WTC11 (cell line): ENCODE measurements at regions not wholly inside any gene's neighbourhood (a gene's known extent, or its start where the extent isn't known, plus 50 kb on each side); places are given as distances from the start of the nearest gene placed in this dataset.

Source experiments
- FOXK1 ChIP-seq: sonication (generic); formaldehyde crosslinking; IDR thresholded peaks from 2 replicates; pipeline ENCODE4 v1.8.0; 2022; ENCODE audit warnings: mild to moderate bottlenecking, moderate library complexity, missing genetic modification reagents
- NR2C2 ChIP-seq: sonication (generic); formaldehyde crosslinking; IDR thresholded peaks from 2 replicates; pipeline ENCODE4 v1.8.0; 2022; ENCODE audit warnings: mild to moderate bottlenecking, missing genetic modification reagents
- NR3C1 ChIP-seq: sonication (generic); formaldehyde crosslinking; conservative IDR thresholded peaks from 2 replicates; pipeline ENCODE4 v1.8.1; 2023; ENCODE audit warnings: low read depth, mild to moderate bottlenecking, missing genetic modification reagents
- RELA ChIP-seq: sonication (generic); formaldehyde crosslinking; IDR thresholded peaks from 2 replicates; pipeline ENCODE4 v1.8.1; 2022; ENCODE audit warnings: missing genetic modification reagents, mild to moderate bottlenecking, borderline replicate concordance
- SP1 ChIP-seq: sonication (generic); formaldehyde crosslinking; conservative IDR thresholded peaks from 2 replicates; pipeline ENCODE4 v1.8.1; 2022; ENCODE audit warnings: missing genetic modification reagents
- ZNF423 ChIP-seq: fragments of 250-450 bp; sonication (Bioruptor Pico); IDR thresholded peaks from 2 replicates; pipeline ENCODE4 v2.1.2; 2022; ENCODE audit warnings: mild to moderate bottlenecking, moderate library complexity
- TF ChIP-seq, protein P1 (sequence below): fragments of 200-600 bp; IDR thresholded peaks from 2 replicates; pipeline ENCODE4 v1.8.0; 2022; ENCODE audit warnings: antibody characterized with exemption
- TF ChIP-seq, protein P2 (sequence below): sonication (generic); formaldehyde crosslinking; IDR thresholded peaks from 2 replicates; pipeline ENCODE4 v1.8.0; 2022; ENCODE audit warnings: mild to moderate bottlenecking, missing genetic modification reagents
- TF ChIP-seq, protein P3 (sequence below): sonication (generic); formaldehyde crosslinking; IDR thresholded peaks from 2 replicates; pipeline ENCODE4 v1.8.0; 2022; ENCODE audit warnings: mild to moderate bottlenecking, missing genetic modification reagents
- TF ChIP-seq, protein P4 (sequence below): sonication (generic); formaldehyde crosslinking; conservative IDR thresholded peaks from 2 replicates; pipeline ENCODE4 v1.8.1; 2023; ENCODE audit warnings: mild to moderate bottlenecking, low read depth, missing genetic modification reagents, moderate library complexity
- TF ChIP-seq, protein P5 (sequence below): sonication (generic); formaldehyde crosslinking; IDR thresholded peaks from 2 replicates; pipeline ENCODE4 v1.8.1; 2023; ENCODE audit warnings: mild to moderate bottlenecking, missing genetic modification reagents
- TF ChIP-seq, protein P6 (sequence below): sonication (generic); formaldehyde crosslinking; IDR thresholded peaks from 2 replicates; pipeline ENCODE4 v1.8.1; 2022; ENCODE audit warnings: low read depth, mild to moderate bottlenecking, moderate library complexity, missing genetic modification reagents, borderline replicate concordance

DNA sequence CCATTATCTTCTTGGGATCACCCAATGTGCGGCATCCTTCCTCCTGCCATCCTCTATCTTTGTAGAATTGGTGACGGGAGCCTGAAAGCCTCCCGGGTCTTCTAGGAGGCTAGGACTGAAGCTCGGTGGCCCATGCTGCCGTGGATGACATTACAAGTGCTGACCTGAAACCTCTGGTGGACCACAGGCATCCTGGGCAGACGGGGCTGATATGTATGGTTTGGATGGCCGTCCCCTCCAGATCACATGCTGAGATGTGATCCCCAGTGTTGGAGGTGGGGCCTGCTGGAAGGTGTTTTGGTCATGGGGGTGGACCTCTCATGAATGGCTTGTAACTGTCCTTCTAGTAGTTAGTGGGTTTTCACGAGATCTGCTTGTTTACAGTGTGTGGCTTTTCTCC is 1525.8 kb downstream of the BRD1 start:
- TF ChIP-seq, protein P1, sequence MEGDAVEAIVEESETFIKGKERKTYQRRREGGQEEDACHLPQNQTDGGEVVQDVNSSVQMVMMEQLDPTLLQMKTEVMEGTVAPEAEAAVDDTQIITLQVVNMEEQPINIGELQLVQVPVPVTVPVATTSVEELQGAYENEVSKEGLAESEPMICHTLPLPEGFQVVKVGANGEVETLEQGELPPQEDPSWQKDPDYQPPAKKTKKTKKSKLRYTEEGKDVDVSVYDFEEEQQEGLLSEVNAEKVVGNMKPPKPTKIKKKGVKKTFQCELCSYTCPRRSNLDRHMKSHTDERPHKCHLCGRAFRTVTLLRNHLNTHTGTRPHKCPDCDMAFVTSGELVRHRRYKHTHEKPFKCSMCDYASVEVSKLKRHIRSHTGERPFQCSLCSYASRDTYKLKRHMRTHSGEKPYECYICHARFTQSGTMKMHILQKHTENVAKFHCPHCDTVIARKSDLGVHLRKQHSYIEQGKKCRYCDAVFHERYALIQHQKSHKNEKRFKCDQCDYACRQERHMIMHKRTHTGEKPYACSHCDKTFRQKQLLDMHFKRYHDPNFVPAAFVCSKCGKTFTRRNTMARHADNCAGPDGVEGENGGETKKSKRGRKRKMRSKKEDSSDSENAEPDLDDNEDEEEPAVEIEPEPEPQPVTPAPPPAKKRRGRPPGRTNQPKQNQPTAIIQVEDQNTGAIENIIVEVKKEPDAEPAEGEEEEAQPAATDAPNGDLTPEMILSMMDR: no peak
- TF ChIP-seq, protein P2, sequence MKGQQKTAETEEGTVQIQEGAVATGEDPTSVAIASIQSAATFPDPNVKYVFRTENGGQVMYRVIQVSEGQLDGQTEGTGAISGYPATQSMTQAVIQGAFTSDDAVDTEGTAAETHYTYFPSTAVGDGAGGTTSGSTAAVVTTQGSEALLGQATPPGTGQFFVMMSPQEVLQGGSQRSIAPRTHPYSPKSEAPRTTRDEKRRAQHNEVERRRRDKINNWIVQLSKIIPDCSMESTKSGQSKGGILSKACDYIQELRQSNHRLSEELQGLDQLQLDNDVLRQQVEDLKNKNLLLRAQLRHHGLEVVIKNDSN (CRISPR knock-in tag): no peak
- TF ChIP-seq, protein P3, sequence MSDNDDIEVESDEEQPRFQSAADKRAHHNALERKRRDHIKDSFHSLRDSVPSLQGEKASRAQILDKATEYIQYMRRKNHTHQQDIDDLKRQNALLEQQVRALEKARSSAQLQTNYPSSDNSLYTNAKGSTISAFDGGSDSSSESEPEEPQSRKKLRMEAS (CRISPR knock-in tag): no peak
- TF ChIP-seq FOXK1 (no peak), RELA (CRISPR knock-in tag) (no peak), SP1 (CRISPR knock-in tag) (no peak), NR2C2 (CRISPR knock-in tag) (no peak), ZNF423 (CRISPR knock-in tag) (no peak), NR3C1 (CRISPR knock-in tag) (no peak)
- TF ChIP-seq, protein P4, sequence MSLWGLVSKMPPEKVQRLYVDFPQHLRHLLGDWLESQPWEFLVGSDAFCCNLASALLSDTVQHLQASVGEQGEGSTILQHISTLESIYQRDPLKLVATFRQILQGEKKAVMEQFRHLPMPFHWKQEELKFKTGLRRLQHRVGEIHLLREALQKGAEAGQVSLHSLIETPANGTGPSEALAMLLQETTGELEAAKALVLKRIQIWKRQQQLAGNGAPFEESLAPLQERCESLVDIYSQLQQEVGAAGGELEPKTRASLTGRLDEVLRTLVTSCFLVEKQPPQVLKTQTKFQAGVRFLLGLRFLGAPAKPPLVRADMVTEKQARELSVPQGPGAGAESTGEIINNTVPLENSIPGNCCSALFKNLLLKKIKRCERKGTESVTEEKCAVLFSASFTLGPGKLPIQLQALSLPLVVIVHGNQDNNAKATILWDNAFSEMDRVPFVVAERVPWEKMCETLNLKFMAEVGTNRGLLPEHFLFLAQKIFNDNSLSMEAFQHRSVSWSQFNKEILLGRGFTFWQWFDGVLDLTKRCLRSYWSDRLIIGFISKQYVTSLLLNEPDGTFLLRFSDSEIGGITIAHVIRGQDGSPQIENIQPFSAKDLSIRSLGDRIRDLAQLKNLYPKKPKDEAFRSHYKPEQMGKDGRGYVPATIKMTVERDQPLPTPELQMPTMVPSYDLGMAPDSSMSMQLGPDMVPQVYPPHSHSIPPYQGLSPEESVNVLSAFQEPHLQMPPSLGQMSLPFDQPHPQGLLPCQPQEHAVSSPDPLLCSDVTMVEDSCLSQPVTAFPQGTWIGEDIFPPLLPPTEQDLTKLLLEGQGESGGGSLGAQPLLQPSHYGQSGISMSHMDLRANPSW (CRISPR knock-in tag): no peak
- TF ChIP-seq, protein P5, sequence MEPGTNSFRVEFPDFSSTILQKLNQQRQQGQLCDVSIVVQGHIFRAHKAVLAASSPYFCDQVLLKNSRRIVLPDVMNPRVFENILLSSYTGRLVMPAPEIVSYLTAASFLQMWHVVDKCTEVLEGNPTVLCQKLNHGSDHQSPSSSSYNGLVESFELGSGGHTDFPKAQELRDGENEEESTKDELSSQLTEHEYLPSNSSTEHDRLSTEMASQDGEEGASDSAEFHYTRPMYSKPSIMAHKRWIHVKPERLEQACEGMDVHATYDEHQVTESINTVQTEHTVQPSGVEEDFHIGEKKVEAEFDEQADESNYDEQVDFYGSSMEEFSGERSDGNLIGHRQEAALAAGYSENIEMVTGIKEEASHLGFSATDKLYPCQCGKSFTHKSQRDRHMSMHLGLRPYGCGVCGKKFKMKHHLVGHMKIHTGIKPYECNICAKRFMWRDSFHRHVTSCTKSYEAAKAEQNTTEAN: no peak
- TF ChIP-seq, protein P6, sequence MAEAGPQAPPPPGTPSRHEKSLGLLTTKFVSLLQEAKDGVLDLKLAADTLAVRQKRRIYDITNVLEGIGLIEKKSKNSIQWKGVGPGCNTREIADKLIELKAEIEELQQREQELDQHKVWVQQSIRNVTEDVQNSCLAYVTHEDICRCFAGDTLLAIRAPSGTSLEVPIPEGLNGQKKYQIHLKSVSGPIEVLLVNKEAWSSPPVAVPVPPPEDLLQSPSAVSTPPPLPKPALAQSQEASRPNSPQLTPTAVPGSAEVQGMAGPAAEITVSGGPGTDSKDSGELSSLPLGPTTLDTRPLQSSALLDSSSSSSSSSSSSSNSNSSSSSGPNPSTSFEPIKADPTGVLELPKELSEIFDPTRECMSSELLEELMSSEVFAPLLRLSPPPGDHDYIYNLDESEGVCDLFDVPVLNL (CRISPR knock-in tag): no peak
